Endothelial cell of hepatic sinusoid (primary cell): ENCODE measurements at regions not wholly inside any gene's neighbourhood (a gene's known extent, or its start where the extent isn't known, plus 50 kb on each side); places are given as distances from the start of the nearest gene placed in this dataset.

Experiments used
- in situ Hi-C: cut with HindIII; loops from 2 replicates; pipeline ENCODE4 v1.10.0; 2017; ENCODE audit warnings: low sequenced_read_pairs

DNA sequence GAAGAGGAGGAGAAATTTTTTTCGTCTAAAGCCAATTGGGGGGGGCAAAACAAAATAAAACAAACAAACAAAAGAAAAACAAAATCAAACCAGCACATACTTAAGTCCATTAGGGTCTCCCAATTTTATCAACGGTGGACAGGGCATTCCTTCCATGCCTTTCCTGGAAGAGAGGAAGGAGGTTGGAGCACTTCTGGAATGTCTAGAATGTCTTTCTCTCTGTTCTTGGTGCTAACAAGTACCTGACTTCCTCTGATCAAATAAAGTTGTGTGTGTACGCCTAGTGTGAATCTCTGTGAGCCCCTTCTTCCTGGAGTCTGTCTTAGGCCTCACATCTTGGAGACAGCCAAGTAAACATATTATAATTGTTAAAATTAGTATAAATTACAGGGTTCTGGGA, 399.0 kb upstream of the LRRTM1 start:
- in situ Hi-C loops, result no loop called here

DNA sequence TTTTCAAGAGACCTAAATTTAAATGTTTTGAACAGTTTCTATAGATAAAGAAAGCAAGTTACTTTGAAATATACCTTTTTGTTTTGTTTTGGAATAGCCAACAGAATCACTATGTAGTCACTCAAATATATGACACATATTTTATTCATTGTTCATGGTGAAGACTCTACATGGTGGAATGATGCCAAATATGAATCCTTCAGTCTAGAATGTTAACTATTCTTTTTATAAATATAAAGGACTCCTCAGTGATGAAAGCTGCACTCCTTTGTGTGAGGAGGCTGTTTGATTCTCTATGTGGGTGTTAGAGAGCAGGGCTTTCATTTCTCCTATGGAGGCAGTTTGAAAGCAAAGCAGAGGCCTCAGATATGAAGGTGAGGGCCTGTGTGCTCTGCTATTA, 396.4 kb upstream of the LRRTM1 start:
- in situ Hi-C loops, result no loop called here
